ENCODE measurements at regions not wholly inside any gene's neighbourhood (a gene's known extent, or its start where the extent isn't known, plus 50 kb on each side); places are given as distances from the start of the nearest gene placed in this dataset.
A peak's percentile ranks its signal among the peaks of the same experiment; 100 is the strongest.
"Not testable (repeated sequence)": the region's sequence is repeated elsewhere in the genome, so short reads cannot be mapped to it uniquely, and the experiment has no call there.

DNA sequence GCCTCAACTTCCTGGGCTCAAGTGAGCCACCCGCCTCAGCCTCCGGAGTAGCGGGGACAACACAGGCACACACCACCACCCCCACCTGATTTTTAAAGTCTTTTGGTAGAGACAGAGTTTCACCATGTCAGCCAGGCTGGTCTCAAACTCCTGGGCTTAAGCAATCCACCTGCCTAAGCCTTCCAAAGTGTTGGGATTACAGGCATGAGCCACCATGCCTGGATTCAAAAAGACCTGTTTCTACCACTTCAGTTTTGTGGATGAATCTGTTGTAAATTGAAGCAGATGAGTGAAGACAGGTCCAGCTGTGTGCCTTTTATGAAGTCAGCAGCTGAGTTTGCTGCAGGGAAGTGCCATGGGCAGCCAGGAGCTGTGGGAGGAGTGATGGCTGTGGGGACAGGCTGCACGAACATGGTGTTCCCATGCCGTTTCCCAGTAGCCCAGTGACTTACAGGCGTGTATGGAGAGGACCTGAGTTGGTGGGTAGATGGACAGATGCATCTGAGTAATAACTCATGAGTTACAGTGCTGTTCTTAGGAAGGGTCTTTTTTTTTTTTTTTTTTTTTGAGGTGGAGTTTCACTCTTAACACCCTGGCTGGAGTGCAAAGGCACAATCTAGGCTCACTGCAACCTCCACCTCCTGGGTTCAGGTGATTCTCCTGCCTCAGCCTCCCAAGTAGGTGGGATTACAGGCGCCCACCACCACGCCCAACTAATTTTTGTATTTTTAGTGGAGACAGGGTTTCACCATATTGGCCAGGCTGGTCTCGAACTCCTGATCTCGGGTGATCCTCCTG, 122.5 kb upstream of the TPTE start:
- not testable (repeated sequence) for H3K4me1 ChIP-seq (ENCODE audit: insufficient read depth); H3K9me2 ChIP-seq (ENCODE audit: insufficient read depth); ATAC-seq; H3K27me3 Mint-ChIP-seq (ENCODE audit: insufficient read depth, low read depth, poor library complexity); DNase-seq (ENCODE audit: low spot score); H3K4me3 ChIP-seq; H3K36me3 Mint-ChIP-seq (ENCODE audit: low read depth); H3K27ac ChIP-seq (ENCODE audit: low read depth); H3F3A ChIP-seq (replicated peaks; ENCODE audit: low read depth); H2AFZ ChIP-seq; H3K4me3 Mint-ChIP-seq; H3K27me3 ChIP-seq (ENCODE audit: insufficient read depth); H3K4me2 ChIP-seq; H3K36me3 ChIP-seq (ENCODE audit: insufficient read depth); H4K20me1 ChIP-seq (replicated peaks; ENCODE audit: insufficient read depth); H3K79me2 ChIP-seq (replicated peaks; ENCODE audit: insufficient read depth); H3K9me3 Mint-ChIP-seq; H3K27ac Mint-ChIP-seq; H3K4me1 Mint-ChIP-seq

DNA sequence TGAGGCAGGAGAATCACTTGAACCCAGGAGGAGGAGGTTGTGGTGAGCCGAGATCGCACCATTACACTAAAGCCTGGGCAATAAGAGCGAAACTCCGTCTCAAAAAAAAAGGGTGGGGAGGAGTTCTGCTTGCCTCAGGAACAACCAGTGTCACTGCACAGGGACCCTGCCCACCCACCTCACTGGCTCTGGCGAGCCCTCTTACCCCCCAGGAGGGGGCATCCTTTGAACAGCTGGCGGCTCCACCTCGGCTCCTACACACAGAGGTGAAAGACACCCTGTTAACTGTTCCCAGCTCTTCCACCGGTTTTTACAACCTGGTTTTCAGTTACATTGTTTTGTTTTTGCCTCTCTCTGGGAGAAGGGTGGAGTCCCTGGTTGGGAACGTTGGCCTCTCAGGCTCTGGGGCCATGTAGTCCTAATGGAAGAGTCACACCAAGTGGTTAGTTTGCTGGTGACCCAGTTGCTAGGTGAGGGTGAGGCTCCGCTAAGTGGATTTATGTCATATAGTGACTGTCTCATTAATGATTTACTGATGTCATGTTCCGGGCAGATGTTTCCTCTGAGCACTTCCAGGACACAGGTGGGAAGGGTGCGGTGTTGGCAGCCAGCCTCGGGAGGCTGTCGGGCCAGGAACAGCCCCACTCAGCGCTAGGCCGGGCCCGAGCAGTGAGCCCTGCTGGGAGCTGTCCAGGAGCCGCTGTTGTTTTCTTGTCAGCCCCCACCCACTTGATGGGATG, 120.6 kb upstream of the TPTE start:
- H3K36me3 Mint-ChIP-seq (ENCODE audit: low read depth): peaks cover 17% of the 10 kb centered on the region
- H3K27me3 Mint-ChIP-seq (ENCODE audit: insufficient read depth, low read depth, poor library complexity); H3K27ac Mint-ChIP-seq; H3F3A ChIP-seq (replicated peaks; ENCODE audit: low read depth); H3K9me3 Mint-ChIP-seq; H4K20me1 ChIP-seq (replicated peaks; ENCODE audit: insufficient read depth); H3K4me2 ChIP-seq; H3K79me2 ChIP-seq (replicated peaks; ENCODE audit: insufficient read depth); H3K4me1 Mint-ChIP-seq; ATAC-seq; H3K36me3 ChIP-seq (ENCODE audit: insufficient read depth); H3K27ac ChIP-seq (ENCODE audit: low read depth); H3K4me1 ChIP-seq (ENCODE audit: insufficient read depth); H2AFZ ChIP-seq; H3K4me3 ChIP-seq; H3K4me3 Mint-ChIP-seq; H3K27me3 ChIP-seq (ENCODE audit: insufficient read depth); DNase-seq (ENCODE audit: low spot score); H3K9me2 ChIP-seq (ENCODE audit: insufficient read depth): not testable (repeated sequence)

DNA sequence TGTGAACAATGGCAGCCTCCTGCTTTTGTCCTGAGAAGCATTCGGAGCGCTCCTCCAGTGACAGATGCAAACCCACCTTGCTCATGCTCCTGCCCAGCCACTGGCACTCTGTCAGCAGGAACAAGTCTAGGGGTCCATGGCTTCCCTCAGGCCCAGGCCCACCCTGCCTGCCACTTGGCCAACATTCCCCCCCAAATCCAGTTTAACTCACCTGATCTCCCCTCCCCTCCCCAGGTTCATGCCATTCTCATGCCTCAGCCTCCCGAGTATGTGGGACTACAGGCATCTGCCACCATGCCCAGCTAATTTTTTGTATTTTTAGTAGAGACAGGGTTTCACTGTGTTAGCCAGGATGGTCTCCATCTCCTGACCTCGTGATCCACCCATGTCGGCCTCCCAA, 118.9 kb upstream of the TPTE start:
- H3K36me3 ChIP-seq (ENCODE audit: insufficient read depth); ATAC-seq; H3K27ac ChIP-seq (ENCODE audit: low read depth); H3F3A ChIP-seq (replicated peaks; ENCODE audit: low read depth); H3K27me3 ChIP-seq (ENCODE audit: insufficient read depth); H3K27ac Mint-ChIP-seq; DNase-seq (ENCODE audit: low spot score); H3K4me2 ChIP-seq; H3K4me1 Mint-ChIP-seq; H2AFZ ChIP-seq; H3K9me2 ChIP-seq (ENCODE audit: insufficient read depth); H3K79me2 ChIP-seq (replicated peaks; ENCODE audit: insufficient read depth); H4K20me1 ChIP-seq (replicated peaks; ENCODE audit: insufficient read depth); H3K27me3 Mint-ChIP-seq (ENCODE audit: insufficient read depth, low read depth, poor library complexity); H3K4me3 Mint-ChIP-seq; H3K9me3 Mint-ChIP-seq; H3K4me1 ChIP-seq (ENCODE audit: insufficient read depth): not testable (repeated sequence)
- peak overlapping the region; percentile 35; the same call in 1 of the 2 replicates for H3K4me3 ChIP-seq
- H3K36me3 Mint-ChIP-seq (ENCODE audit: low read depth): peaks cover 22% of the 10 kb centered on the region

DNA sequence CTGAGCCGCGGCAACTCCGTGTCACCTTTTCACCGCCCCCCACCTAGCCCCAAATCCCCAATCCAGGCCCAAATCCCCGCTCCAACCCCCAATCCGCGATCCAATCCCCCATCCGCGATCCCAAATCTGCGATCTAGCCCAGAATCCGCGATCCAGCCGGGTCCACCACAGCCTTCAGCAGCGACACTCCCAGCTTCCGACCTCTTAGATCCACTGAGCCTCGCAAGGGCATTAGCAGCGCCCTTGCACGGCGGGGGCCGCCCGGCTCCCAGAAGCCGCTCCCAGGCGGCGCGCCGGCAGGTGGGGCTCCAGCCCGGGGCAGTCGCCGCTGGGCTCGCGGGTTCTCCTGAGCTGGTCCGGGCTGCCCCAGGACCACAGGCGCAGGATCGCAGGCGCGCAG, 116.1 kb upstream of the TPTE start:
- not testable (repeated sequence) for H3F3A ChIP-seq (replicated peaks; ENCODE audit: low read depth); DNase-seq (ENCODE audit: low spot score); H3K4me3 Mint-ChIP-seq; H3K9me3 Mint-ChIP-seq; H3K4me1 Mint-ChIP-seq; H2AFZ ChIP-seq; H3K36me3 ChIP-seq (ENCODE audit: insufficient read depth); H3K27me3 Mint-ChIP-seq (ENCODE audit: insufficient read depth, low read depth, poor library complexity); H4K20me1 ChIP-seq (replicated peaks; ENCODE audit: insufficient read depth); H3K9me2 ChIP-seq (ENCODE audit: insufficient read depth); H3K27me3 ChIP-seq (ENCODE audit: insufficient read depth); H3K4me1 ChIP-seq (ENCODE audit: insufficient read depth); H3K4me3 ChIP-seq; H3K27ac ChIP-seq (ENCODE audit: low read depth); ATAC-seq; H3K4me2 ChIP-seq; H3K79me2 ChIP-seq (replicated peaks; ENCODE audit: insufficient read depth); H3K27ac Mint-ChIP-seq
- peaks cover 21% of the 10 kb centered on the region for H3K36me3 Mint-ChIP-seq (ENCODE audit: low read depth)

DNA sequence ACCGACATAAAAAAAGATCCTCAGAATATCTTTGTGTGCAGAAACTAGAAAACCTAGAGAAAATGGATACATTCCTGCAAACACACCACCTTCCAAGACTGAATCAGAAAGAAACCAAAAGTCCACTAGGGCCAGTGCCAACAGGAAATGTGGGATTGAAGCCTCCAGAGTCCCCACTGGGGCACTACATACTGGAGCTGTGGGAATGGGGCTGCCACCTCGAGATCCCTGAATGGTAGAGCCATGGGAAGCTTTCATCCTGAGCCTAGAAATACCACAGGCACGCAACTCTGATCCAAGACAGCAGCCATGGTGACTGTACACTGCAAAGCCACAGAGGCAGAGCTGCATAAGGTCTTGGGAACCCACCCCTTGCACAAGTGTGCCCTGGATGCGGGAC, 111.6 kb upstream of the TPTE start:
- not testable (repeated sequence) for H3K4me1 ChIP-seq (ENCODE audit: insufficient read depth); H3K9me3 Mint-ChIP-seq; H3K36me3 ChIP-seq (ENCODE audit: insufficient read depth); H3K9me2 ChIP-seq (ENCODE audit: insufficient read depth); H3K4me3 Mint-ChIP-seq; H4K20me1 ChIP-seq (replicated peaks; ENCODE audit: insufficient read depth); H3K27me3 ChIP-seq (ENCODE audit: insufficient read depth); H3K27ac ChIP-seq (ENCODE audit: low read depth); H3F3A ChIP-seq (replicated peaks; ENCODE audit: low read depth); ATAC-seq; H3K79me2 ChIP-seq (replicated peaks; ENCODE audit: insufficient read depth); H3K4me2 ChIP-seq; H3K27me3 Mint-ChIP-seq (ENCODE audit: insufficient read depth, low read depth, poor library complexity); DNase-seq (ENCODE audit: low spot score); H2AFZ ChIP-seq; H3K4me1 Mint-ChIP-seq; H3K4me3 ChIP-seq; H3K27ac Mint-ChIP-seq
- H3K36me3 Mint-ChIP-seq (ENCODE audit: low read depth): peaks cover 14% of the 10 kb centered on the region; the same call in 2 of the 3 replicates

DNA sequence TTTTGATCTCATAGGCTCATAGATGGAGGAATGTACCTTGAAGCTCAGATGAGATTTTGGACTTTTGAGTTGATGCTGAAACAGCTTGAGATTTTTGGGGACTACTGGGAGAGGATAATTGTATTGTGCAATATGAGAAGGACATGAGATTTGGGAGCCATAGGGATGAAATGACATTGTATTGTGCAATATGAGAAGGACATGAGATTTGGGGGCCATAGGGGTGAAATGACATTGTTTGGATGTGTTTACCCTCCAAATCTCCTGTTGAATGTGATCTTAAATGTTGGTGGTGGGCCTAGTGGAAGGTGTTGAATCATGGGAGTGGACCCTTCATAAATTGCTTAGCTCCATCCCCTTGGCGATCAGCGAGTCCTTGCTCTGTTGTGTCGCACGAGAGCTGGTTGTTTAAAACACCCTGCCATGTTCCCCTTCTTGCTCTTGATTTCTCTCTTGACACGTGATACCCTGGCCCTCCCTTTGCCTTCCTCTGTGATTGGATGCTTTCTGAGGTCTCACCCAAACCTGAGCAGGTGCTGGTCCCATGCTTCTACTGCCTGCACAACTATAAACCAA, 110.9 kb upstream of the TPTE start:
- not testable (repeated sequence) for H3K27me3 ChIP-seq (ENCODE audit: insufficient read depth); DNase-seq (ENCODE audit: low spot score); H2AFZ ChIP-seq; H3K4me3 ChIP-seq; H3K9me3 Mint-ChIP-seq; H3K79me2 ChIP-seq (replicated peaks; ENCODE audit: insufficient read depth); H3F3A ChIP-seq (replicated peaks; ENCODE audit: low read depth); H3K27ac ChIP-seq (ENCODE audit: low read depth); H3K27me3 Mint-ChIP-seq (ENCODE audit: insufficient read depth, low read depth, poor library complexity); H3K4me3 Mint-ChIP-seq; ATAC-seq; H3K27ac Mint-ChIP-seq; H3K36me3 Mint-ChIP-seq (ENCODE audit: low read depth); H3K4me1 ChIP-seq (ENCODE audit: insufficient read depth); H3K9me2 ChIP-seq (ENCODE audit: insufficient read depth); H3K4me1 Mint-ChIP-seq; H3K4me2 ChIP-seq; H4K20me1 ChIP-seq (replicated peaks; ENCODE audit: insufficient read depth)
- peaks cover 11% of the 10 kb centered on the region for H3K36me3 ChIP-seq (ENCODE audit: insufficient read depth)
